Cardiac muscle cell (in vitro differentiated cells and primary cell): ENCODE measurements at regions not wholly inside any gene's neighbourhood (a gene's known extent, or its start where the extent isn't known, plus 50 kb on each side); places are given as distances from the start of the nearest gene placed in this dataset.

Experiments
- DNase-seq, 2 donors: peaks; one replicate each; pipeline versions ENCODE4 v3.0.0 to v3.0.0-alpha.2; 2010 to 2017; ENCODE audit warnings: low read depth in 1 of 2, low spot score in 1 of 2
- H3K27ac ChIP-seq: fragments of 200-600 bp; sonication (generic); 2 replicates; pipeline ENCODE4 v1.5.1; 2016
- H3K27me3 ChIP-seq: fragments of 200-600 bp; sonication (generic); 2 replicates; pipeline ENCODE4 v1.6.0; 2016; ENCODE audit warnings: control low read depth
- H3K36me3 ChIP-seq: fragments of 200-600 bp; sonication (generic); 2 replicates; pipeline ENCODE4 v1.5.1; 2016; ENCODE audit warnings: control low read depth
- H3K4me1 ChIP-seq: fragments of 200-600 bp; sonication (generic); 2 replicates; pipeline ENCODE4 v1.8.1; 2017; ENCODE audit warnings: low read depth, mild to moderate bottlenecking, mixed run types
- H3K4me3 ChIP-seq: fragments of 200-600 bp; sonication (generic); 2 replicates; pipeline ENCODE4 v1.5.1; 2016; ENCODE audit warnings: mild to moderate bottlenecking
- H3K9me3 ChIP-seq: fragments of 200-600 bp; sonication (generic); 2 replicates; pipeline ENCODE4 v1.5.1; 2017; ENCODE audit warnings: low read depth, mild to moderate bottlenecking, control low read depth
- TF ChIP-seq, protein P1 (sequence below): IDR thresholded peaks from 2 replicates; pipeline ENCODE4 v1.5.1; 2012; ENCODE audit warnings: low read depth, mild to moderate bottlenecking, low read length

DNA sequence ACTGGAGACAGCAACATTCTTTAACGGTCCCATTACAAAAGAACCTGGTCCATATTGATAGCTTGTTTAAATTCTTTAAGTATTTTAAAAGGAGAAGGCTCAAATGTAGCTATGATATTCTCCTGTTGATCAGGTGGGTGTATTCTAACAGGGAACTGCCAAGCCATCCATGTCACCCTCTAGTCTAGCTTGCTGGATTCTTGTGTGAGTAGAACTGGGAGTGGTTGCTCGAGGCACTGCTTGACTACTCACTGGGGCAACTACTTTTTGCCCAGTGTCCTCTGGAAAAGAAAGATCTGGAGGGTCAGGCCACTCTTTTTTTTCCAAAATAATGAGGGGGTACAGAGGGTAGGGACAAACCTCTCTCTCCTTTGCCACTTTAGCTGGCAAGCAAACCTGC lies 155.1 kb downstream of the ZNF518B start:
- TF ChIP-seq, protein P1, sequence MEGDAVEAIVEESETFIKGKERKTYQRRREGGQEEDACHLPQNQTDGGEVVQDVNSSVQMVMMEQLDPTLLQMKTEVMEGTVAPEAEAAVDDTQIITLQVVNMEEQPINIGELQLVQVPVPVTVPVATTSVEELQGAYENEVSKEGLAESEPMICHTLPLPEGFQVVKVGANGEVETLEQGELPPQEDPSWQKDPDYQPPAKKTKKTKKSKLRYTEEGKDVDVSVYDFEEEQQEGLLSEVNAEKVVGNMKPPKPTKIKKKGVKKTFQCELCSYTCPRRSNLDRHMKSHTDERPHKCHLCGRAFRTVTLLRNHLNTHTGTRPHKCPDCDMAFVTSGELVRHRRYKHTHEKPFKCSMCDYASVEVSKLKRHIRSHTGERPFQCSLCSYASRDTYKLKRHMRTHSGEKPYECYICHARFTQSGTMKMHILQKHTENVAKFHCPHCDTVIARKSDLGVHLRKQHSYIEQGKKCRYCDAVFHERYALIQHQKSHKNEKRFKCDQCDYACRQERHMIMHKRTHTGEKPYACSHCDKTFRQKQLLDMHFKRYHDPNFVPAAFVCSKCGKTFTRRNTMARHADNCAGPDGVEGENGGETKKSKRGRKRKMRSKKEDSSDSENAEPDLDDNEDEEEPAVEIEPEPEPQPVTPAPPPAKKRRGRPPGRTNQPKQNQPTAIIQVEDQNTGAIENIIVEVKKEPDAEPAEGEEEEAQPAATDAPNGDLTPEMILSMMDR: no peak
- H3K4me1 ChIP-seq: peaks cover 2% of the 10 kb centered on the region
- no peaks in the 10 kb centered on the region for H3K9me3 ChIP-seq
- no peak overlapping the region for H3K4me3 ChIP-seq
- no peak overlapping the region for H3K27ac ChIP-seq
- no peak for DNase-seq
- H3K27me3 ChIP-seq: no peaks in the 10 kb centered on the region
- no peaks in the 10 kb centered on the region for H3K36me3 ChIP-seq

DNA sequence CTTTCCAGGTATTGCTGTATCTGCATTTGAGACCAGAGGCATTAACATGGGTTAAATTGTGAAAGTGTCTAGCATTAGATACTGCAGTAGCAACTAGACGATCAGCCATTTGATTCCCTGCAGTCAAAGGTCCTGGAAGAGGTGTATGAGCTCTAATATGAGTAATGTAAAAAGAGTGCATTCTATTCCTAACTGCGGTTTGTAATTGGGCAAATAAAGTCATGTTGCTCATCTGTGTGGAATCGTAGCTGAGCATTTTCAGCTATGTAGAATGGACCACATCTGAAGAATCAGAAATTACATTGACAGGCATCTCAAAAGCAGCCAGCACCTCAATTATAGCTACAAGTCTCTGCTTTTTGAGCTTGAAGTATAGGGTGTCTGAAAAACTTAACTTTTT lies 157.6 kb downstream of the ZNF518B start:
- H3K4me1 ChIP-seq: peaks cover 10% of the 10 kb centered on the region
- TF ChIP-seq, protein P1: no peak
- H3K27ac ChIP-seq: no peak overlapping the region
- no peaks in the 10 kb centered on the region for H3K36me3 ChIP-seq
- H3K4me3 ChIP-seq: no peak overlapping the region
- no peaks in the 10 kb centered on the region for H3K9me3 ChIP-seq
- H3K27me3 ChIP-seq: no peaks in the 10 kb centered on the region
- no peak for DNase-seq

DNA sequence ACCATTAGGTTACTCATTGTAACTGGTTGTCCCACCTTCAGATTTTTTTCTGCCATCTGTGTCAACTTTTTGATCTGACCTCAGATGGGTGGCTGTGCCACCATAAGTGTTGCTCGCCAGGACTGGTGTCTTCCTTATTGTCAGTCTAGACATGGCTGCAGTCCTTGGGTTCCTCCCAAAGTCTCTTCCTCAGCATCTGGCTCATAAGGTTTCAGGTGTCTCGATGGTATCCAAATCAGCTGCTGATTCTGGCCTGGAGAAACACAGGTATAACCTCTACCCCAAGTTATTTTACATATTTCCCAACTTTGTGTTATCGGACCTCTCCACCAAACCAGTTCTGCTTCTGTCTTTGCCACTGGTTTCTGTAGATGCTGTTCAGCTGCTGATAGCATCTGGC lies 158.5 kb downstream of the ZNF518B start:
- no peak overlapping the region for H3K27ac ChIP-seq
- DNase-seq: no peak
- no peaks in the 10 kb centered on the region for H3K36me3 ChIP-seq
- H3K9me3 ChIP-seq: no peaks in the 10 kb centered on the region
- H3K4me3 ChIP-seq: no peak overlapping the region
- peaks cover 10% of the 10 kb centered on the region for H3K4me1 ChIP-seq
- TF ChIP-seq, protein P1: no peak
- no peaks in the 10 kb centered on the region for H3K27me3 ChIP-seq

DNA sequence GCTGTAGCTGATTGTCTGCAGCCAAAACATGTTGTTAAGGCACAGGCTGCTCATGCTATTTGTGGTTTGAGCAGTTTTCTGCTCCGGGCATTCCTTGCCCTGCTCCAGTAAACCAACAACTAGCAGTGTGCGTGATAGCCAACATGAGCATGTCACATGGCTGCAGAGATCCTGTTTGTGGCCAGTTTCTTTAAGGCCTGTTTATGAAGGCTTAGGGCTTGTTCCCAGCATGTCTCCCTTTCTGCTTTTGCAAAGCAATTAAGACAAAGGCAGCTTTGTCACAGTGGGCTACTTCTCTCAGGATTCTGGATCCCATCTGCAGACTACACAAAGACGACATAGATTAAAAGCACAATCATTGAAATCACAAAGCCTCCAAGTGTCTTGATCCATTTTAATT lies 160.5 kb downstream of the ZNF518B start:
- TF ChIP-seq, protein P1: no peak
- no peak overlapping the region for H3K4me3 ChIP-seq
- no peaks in the 10 kb centered on the region for H3K9me3 ChIP-seq
- H3K4me1 ChIP-seq: peaks cover 10% of the 10 kb centered on the region
- DNase-seq: peak; percentile 8 to 53
- H3K27ac ChIP-seq: no peak overlapping the region
- no peaks in the 10 kb centered on the region for H3K36me3 ChIP-seq
- no peaks in the 10 kb centered on the region for H3K27me3 ChIP-seq

DNA sequence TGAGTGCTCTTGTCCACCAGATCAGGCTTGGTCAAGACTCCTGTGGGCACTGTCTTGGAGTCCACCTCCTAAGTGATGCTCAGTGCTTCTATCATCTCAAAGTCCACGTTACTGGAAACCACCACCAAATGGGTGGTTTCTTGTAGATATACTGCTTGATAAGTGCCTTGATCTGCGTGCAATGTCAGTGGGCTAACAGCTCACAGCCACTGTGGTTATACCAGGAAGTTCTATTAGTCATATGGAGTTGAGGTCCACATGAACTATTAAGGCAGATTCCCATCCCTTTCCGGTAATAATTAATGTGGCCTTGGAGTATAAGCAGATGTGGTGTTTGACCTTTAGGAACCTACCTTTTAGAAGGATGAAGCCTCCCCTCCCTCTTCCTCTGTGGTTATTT lies 161.9 kb downstream of the ZNF518B start:
- Histone ChIP-seq H3K27ac (no peak overlapping the region), H3K36me3 (no peaks in the 10 kb centered on the region), H3K27me3 (no peaks in the 10 kb centered on the region), H3K4me3 (no peak overlapping the region), H3K9me3 (no peaks in the 10 kb centered on the region), H3K4me1 (peaks cover 10% of the 10 kb centered on the region)
- TF ChIP-seq, protein P1: no peak
- no peak for DNase-seq

DNA sequence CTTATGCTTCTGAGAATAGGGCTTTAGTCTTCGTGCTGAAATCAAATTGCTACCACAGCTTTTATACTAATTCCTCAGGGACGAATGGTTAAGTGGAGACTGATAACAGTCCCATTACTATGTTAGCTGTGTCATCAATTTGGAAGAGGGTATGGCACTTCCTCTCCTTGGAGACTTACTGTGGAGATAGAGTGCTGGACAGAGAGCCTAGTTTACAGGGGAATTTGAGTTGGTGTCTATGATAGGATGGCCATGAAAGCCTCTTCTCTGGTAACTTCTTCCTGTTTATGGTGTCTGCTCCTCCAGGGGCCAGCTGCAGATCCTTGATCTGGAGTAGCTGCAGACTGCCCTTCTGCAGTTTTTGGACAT lies 167.7 kb downstream of the ZNF518B start:
- TF ChIP-seq, protein P1: no peak
- DNase-seq: no peak
- no peak overlapping the region for H3K4me3 ChIP-seq
- no peaks in the 10 kb centered on the region for H3K4me1 ChIP-seq
- no peaks in the 10 kb centered on the region for H3K9me3 ChIP-seq
- H3K27me3 ChIP-seq: no peaks in the 10 kb centered on the region
- no peaks in the 10 kb centered on the region for H3K36me3 ChIP-seq
- H3K27ac ChIP-seq: no peak overlapping the region
